Fibroblast of upper back skin (primary cell): ENCODE measurements at regions not wholly inside any gene's neighbourhood (a gene's known extent, or its start where the extent isn't known, plus 50 kb on each side); places are given as distances from the start of the nearest gene placed in this dataset.
"Not testable (repeated sequence)": the region's sequence is repeated elsewhere in the genome, so short reads cannot be mapped to it uniquely, and the experiment has no call there.

ENCODE experiments used
- DNase-seq: peaks from one replicate; pipeline ENCODE4 v3.0.0-alpha.2; 2013

DNA sequence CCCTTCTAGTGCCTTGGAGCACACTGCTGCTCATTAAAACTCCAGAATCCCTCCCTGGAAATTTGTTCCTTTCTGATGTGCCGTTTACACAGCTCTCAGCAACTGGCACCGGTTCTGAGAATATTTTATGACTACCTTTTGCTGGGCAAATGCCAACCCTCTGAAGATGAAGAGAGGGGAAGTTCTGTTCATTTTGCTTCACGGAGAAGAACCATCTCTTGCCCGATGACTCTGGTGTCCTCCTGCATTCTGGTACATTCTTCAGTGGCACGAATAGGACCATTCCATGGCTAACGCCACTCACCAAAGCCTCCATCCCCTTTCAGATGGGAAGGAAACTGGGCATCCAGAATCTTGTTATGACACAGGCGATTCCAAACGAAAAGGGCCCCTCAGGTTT, 96.2 kb upstream of the SIM2 start:
- DNase-seq, result no peak

DNA sequence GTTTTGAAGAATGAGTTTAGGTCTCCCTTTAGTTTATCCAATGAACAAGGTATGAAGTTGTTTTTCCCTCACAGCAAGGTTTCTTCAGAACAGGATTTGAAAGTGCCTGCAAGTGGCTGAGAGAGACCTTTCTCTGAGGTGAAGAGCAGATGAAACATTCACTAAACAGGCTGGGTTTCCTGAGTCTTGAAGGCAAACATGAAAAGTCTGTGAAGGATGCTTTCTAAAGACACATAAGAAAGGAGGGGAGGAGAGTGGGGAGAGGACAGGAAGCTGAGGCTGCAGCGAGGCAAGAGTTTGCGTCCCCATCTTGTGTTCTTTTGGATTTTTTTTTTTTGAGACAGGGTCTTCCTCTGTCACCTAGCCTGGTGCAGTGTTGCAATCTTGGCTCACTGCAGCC, 95.7 kb upstream of the SIM2 start:
- no peak for DNase-seq

DNA sequence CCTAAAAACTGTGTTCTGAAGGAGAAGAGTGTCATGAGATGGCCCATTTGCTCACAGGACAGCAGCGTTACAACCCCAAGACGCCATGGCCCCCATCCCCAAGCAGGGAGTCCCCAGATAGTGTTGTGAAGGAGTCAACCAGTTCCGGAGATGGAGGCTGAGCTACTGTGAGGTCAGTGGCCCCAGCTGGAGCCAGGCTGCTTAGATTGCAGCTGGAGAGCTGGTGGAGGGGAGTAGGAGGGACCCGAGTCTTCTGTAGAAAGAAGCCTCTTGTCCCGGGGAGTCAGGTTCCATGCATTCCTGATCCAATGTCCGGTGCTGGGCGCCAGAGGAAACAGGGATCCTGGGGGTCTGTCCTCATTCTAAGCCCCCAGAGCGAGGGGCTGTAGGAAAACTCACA, 93.5 kb upstream of the SIM2 start:
- DNase-seq, result no peak

DNA sequence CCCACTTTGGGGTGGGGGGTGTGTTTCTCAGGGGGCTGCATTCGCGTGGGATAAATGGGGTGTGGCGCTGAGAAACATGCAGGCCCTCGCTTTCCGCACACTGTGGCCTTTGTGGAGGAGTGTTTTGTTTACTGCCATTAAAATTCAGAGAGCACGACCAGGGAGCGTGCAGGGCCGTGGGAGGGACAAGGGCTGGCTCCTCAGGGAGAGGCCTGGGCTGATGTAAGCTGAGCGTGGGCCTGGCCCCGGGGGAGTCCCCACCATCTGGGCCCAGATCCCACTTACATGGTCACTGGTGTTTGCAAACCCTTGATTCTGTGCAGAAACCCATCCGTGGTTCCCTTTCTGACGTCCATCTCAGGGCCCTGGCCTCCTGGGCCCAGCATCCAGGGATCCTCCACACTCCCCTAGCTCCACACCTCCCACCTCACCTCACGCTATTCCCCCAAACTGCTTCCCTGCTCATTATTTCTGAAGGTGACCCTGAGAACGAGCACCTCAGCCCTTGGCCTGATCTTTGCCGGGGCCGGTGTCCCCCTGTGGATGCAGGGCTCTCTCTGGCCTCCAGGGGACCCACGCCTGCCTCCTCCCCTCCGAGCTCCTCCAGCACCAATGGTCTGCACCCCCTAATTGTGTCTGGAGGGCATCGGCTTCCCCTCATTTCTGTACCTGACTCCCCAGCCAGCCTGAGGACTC, 92.5 kb upstream of the SIM2 start:
- no peak for DNase-seq

DNA sequence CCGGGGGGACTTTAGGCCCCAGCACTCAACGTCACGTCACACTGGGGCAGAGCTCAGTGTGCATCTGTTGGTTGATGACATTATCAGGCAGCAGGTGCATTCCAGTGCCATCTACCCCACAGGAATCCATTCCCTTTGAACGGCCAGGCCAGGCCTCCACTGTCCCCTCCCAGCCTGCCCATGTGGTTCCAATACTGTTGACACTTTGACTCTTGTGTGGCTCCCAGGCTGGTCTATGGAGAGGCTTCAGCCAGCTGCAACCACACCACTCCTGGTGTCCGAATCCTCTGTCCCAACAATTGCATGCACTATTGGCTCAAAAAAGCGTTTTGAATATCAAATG, 92.0 kb upstream of the SIM2 start:
- DNase-seq, result no peak

DNA sequence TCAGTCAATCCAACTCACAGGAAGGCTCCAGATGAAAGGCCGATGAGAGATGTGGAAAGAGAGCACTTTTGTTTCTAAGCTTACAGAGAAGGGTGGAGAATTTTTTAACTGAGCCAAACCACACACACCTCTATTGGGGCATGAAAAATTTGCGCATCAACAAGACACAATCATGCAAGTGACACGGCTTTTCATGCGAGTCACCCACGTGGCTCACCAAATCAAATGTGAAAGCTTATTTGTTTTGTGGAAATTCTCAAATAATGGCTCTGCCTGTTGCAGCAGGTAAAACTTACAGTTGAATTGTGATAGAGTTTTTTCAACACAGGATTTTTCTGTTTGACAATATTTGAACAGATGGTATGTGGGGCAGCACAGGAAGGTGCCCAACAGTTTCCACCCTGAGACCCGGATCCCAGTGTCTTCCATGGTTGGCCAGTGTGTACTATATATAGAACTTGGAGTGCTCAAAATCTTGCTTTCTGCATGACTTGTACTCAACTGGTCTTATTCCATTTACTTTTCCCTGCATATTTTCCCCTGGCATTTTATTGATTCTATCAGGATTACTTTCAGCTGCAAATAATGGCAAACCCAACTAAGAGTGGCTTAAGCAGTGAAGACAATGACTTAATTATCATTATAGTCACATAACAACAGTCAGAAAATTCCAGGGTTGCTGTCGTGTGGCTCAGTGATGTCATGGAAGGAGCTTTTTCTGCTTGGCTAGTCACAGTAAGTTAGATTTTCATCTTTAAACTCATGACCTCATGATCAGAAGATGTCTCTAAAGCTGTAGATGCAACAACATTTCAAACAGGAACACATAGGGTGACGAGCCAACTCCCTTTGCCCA, 90.6 kb upstream of the SIM2 start:
- no peak for DNase-seq

DNA sequence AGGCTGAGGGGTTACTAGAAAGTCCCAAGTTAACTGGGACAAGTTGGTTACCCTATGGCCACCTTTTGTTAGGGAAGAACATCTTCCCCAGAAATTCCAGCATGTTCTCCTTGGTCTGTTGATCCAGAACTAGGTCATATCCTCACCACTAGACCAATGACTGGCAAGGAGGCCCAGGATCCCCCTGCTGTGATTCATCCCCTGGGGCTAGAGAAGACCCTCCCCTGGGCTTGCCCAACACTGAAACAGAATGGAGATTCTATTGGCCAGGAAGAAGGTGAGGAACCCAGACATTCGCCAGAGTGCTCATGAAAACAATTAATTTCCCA, 90.1 kb upstream of the SIM2 start:
- no peak for DNase-seq

DNA sequence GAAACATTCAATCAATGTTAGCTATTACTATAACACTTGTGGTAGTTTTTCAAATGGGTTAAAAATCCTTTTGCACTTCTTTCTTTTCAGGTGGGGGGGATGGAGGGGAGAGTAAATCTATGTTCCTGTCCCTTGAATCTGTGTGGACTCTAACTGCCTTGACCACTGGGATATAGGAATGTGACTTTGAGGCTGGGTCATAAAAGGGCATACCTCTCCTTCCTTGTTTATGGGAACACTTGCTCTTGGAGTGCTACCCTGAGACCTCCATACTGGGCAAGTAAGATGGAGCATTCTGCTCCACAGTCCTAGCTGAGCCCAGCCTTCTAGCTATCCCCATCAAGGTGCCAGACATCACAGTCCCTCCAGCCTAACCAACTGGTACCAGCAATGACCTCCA, 89.3 kb upstream of the SIM2 start:
- DNase-seq, result no peak

DNA sequence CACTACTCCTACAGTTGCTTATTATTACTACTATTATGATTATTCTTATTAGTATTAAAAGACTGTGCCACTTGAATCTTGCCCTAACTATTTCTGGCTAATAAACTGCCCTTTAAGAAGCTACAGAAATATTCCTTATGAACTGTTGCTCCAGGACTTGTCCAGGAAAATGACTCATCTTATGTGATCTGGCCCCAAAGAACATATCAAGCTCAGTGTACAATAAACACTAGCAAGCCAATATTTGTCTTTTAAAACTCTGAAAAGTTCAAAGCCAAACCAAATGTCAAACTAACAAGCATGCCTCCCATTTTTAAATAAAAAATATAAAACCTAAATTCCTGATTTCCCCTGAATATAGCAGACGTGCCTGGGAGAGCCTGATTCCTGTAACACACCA, 88.7 kb upstream of the SIM2 start:
- peak; percentile 3 for DNase-seq

DNA sequence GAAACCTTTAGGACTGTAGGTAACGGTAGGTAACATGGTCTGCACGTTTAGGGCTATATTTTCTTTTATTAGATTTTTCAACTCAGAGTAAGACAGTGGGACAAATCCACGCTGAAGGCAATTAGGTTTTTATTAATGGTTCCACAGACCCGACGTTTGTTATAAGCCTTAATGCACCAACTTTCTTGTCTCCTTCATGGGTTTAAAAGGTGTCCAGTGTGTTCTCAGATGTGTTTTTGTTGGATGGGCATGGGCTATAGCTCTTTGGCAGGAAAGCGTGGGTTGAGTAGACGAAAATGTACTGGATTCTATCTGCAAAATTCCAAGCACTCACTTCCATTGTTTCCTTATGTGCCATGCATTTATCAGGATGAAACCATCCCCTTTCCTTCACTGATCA, 88.0 kb upstream of the SIM2 start:
- no peak for DNase-seq

DNA sequence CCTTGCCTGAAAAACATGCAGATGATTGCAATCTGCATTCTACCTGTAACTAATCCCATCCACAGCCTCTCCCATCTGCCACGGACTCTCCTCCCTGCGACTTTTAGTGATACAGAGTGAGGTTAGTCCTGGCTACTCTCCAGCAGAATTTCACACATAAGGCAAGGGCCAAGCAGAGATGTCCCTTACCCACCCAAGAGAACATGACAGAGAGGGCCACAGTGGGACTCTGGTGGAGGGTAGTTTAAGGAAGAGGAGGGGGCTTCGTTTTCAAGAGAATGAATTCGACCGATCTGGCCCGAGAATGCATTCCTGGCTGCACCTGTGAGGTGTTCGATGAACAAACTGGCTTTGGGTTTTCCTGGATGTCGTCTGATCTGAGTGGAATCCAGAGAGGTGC, 87.5 kb upstream of the SIM2 start:
- no peak for DNase-seq

DNA sequence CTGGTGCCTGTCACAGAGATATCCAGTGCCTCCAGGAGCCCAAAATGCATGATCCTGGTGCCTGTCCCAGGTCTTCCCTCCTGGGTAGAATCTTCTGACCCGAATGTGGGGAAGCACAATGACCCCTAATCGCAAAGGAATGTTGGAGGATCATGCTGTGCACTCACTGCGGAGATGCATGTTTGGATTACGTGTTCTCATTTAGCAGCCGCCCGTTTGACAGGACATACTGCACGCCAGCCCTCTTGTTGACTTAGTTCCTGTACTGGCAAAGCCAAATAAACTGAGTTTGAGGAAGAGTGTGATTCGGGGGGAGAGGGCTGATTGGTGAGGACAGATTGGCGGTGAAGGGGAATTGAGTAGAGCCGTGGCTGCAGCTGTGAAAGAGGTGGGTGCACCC, 85.9 kb upstream of the SIM2 start:
- DNase-seq, result peak; percentile 15

DNA sequence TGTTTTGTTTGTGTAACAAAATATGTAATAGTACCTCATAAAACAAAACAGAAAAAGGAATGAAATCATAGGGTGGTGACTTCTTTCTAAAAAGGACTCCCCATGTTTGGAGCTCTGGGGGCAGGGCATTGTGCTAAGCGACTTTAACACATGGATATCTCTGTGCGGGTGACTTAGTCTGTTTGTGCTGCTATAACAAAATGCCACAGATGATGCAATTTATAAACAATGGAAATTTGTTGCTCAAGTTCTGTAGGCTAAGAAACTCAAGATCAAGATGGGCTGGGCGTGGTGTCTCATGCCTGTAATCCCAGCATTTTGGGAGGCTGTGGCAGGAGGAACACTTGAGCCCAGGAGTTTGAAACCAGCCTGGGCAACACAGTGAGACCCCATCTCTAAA, 85.4 kb upstream of the SIM2 start:
- no peak for DNase-seq

DNA sequence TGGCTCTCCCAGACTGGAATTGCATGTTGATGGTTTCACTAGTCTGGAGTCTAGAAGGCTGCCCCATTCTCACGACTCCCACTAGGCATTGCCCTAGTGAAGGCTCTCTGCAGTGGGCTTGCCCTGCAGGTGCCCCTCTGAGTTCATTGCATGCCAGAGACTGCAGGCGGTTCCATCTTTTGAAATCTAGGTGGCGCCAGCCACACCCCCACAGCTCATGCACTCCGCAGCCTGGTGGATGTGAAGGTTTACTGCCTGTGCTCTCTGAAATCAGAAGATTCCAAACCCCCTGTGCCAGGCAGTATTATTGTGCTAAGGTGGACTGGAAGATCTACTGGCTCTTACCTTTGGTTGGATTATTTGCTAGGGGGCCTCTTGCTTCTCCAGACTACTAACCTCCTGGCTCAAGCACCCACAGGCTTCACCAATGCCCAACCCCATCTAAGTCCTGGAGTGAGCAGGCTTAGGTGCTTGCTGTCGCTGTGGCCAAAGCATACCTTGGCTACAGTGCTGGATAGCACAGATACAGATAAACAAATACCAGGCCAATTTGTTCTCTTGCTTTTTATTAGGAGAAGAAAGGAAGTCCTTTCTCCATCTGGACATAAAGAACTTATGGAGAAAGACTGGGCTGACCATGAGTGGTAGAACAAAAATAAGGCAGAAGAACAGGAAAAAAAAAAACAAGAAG, 83.5 kb upstream of the SIM2 start:
- DNase-seq, result no peak

DNA sequence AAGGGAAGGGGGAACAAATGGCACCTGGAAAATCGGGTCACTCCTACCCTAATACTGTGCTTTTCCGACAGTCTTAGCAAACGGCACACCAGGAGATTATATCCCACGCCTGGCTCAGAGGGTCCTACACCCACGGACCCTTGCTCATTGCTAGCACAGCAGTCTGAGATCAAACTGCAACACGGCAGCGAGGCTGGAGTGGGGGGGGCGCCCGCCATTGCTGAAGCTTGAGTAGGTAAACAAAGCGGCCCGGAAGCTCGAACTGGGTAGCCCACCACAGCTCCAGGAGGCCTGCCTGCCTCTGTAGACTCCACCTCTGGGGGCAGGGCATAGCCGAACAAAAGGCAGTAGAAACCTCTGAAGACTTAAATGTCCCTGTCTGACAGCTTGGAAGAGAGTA, 82.1 kb upstream of the SIM2 start:
- not testable (repeated sequence) for DNase-seq

DNA sequence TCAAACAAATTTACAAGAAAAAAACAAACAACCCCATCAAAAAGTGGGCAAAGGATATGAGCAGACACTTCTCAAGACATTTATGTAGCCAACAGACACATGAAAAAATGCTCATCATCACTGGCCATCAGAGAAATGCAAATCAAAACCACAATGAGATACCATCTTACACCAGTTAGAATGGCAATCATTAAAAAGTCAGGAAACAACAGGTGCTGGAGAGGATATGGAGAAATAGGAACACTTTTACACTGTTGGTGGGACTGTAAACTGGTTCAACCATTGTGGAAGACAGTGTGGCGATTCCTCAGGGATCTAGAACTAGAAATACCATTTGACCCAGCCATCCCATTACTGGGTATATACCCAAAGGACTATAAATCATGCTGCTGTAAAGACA, 77.1 kb upstream of the SIM2 start:
- not testable (repeated sequence) for DNase-seq

DNA sequence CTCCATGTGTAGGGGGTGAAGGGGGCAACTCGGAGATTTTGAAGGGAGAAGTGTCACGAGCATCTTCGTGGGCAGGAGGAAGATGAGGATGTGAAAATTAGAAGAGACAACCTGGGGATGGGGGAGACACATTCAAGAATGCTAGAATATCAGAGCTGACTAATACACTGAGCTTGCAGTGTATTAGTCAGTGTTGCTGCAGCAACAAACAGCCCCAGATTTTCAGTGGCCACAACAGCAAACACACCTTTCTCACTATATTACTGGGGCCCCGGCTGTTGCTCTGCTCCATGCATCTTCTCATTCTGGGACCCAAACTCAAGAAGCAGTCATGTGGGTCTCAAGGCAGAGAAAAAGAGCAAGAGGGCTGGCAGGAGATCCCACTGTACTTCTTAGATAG, 74.8 kb upstream of the SIM2 start:
- no peak for DNase-seq

DNA sequence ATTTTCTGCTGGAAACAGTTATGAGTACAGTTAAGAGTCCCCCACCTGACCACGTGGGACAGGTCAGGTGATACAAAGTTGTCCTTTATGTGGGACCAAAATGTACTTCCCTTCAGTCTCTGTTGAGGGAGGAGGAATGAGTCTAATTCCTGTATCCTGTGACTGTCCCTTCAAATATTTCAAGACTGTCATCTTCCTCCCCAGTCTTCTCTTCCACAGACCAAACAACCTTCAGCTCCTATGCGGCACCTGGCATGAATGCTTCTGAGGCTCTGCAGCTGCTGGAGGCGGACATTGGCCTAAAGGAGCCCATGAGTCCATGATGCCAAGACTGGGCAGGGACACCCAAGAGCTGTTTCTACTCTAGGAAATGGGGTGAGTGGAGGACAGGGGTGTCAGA, 72.1 kb upstream of the SIM2 start:
- DNase-seq, result no peak

DNA sequence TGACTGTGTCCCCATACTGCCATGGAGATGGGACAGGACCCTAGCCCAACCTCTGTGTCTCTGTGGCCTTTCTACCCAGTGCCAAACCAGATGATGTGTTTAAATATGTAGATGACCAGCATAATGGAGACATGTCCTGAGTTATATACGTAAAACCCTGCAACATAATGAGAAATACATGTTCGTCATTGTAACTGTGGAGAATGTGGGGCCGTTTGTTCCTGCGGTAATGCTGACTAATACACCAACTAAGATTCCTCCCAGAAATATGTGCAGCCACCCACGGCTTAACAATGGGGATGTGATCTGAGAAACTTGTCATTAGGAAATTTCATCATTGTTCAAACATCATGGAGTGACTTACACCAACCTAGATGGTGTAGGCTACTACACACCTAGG, 71.7 kb upstream of the SIM2 start:
- DNase-seq, result peak; percentile 31

DNA sequence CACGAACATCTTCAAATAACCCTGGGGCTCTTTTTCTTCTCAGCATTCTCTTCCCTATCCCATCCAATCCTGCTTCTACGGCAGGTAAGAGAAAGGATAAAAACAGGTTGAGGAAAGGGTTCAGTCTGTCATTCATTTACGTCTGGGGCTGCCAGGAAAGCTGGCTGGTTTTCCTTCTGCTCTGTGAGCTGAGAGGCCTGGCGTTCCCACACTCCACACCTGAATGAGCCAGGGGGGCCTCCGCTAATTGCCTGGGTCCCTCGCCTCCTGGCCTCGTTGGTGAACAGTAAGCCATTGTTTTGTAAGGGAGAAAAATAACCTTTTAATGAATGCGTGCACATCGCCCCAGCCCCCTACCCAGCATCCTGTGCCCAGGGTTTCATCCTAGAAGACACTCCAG, 70.8 kb upstream of the SIM2 start:
- no peak for DNase-seq

DNA sequence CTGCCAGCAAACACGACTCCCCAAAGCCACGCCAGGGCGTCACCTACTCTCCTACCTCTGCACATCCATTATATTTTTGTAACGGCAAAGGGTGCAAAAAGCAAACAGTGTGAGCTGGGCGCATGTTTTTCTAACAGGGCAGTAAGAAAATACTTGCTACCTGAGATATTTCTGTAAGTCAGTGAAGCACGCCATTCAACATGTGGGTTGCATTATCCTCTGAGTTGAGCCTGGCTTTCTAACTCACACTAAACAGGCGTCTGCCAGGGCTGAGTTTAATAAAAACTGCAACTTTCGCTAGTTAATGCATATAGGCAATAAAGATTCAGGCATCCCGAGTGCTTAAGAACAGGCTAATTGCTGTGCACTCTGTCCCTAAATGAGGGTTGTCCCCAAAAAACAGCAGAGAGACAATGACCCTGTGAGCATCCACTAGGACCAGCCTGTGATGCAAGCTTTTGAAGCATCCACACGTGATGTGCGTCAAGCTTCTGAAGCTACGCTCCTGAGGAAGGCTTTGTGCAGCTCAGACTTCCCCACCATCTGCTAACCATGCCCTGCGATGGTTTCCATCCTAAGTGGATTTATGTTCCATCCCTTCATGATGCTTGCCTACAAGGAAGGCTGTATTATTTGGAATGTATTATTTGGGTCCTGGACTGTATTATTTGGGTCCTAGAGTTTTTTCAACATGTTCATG, 70.0 kb upstream of the SIM2 start:
- DNase-seq, result peak; percentile 18

DNA sequence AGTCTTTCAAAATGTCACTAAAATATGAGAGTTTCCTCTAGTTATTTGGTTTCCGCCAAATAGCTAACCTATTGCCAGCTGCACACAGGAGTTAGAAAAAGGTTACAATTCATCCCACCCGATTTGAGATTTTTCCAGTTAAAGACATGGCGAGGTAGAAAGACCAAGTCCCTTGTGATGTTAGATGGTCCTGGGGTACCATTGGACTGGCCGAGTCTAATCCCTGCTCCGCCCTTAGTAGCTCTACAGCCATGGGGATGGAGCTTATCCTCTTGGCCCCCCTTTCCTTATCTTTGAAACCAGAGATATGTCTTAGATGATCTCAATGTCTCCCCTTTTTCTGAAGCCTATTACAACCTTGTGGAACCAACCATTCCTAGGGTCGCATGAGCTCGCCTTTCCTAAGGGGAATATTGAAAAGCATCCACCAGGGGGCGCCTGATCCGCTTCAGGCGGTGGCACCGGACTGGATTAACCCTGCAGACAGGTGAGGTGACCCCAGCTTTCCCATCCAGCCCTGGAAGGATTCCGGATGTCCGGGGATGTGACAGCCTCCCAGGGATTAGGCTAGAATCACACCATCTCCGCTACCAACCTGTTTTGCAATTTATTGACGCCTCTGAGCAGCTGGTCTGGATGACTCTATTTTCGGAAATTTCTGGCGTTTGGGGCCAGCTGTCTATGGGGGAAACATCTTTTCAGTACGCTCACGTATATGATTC, 68.3 kb upstream of the SIM2 start:
- peak; percentile 29 for DNase-seq

DNA sequence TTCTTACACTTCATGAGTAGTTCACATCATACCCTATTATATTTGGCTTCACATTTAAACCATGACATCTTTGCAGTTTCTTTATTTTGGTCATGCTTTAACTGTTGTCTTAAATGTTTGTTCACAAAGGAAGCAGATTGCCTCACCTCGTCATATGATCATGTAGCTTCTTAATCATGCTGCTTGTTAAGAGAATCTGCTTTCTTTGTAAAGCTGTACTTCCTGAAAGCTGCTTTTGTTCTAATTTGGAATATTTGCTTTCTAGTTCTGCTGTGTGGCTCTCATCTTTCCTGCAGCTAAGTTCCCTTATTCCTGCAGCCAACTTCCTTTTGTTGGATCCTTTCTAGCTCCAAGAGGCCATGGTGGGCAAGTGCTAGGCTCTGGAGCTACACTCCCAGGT, 62.9 kb upstream of the SIM2 start:
- DNase-seq, result no peak
